ENCODE measurements at regions not wholly inside any gene's neighbourhood (a gene's known extent, or its start where the extent isn't known, plus 50 kb on each side); places are given as distances from the start of the nearest gene placed in this dataset.

DNA sequence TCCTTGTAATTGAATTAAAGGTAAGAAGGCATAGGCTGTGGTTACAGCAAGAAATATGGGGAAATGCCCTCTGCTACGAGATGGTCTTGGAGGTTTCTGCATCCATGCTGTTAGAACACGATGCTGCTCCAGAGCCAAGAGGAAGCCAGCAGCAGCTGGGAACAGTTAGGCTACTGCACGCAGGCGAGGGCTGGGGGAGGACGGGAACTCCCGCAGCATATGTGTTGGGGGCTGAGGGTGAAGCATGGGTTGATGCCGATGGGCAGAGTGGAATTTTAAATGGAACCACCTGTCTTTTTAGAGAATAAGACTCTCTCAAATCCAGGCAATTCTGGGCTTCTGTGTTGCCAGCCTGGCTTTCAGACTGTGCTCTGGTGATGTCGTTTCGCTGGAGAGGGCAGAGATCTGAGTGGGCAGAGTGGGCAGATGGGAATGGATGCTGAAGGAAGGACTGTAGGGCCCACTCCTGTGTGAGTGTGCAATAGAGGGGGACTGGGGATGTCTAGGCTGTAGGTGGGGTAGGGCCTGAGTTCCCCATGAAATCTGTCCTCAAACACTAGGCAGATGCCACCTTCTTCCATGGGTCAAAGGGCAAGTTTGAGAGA lies 417.0 kb upstream of the TPM1 start:
- POLR2A ChIA-PET (ENCODE audit: unreplicated experiment) = no interaction called here
- H3K27ac ChIP-seq = no peak overlapping the region
- no peaks in the 10 kb centered on the region for H3K79me2 ChIP-seq (ENCODE audit: low read depth)
- H3K4me3 ChIP-seq = no peak overlapping the region
- DNase-seq = no peak
- intact Hi-C loops (cut with micrococcal nuclease; ENCODE audit: unreplicated experiment) = no loop called here
- no peaks in the 10 kb centered on the region for H3F3A ChIP-seq (ENCODE audit: insufficient read depth, low read depth)
- no peaks in the 10 kb centered on the region for H3K36me3 ChIP-seq (ENCODE audit: low read depth)
- no peaks in the 10 kb centered on the region for H4K20me1 ChIP-seq (ENCODE audit: insufficient read depth)
- H2AFZ ChIP-seq = no peak overlapping the region
- TF ChIP-seq EZH2 (IDR thresholded peaks at IDR 0.05; ENCODE audit: low read depth) = no peak
- no peak for TF ChIP-seq CTCF (conservative IDR thresholded peaks at IDR 0.05)
- CTCF ChIA-PET = no interaction called here
- peaks cover 7% of the 10 kb centered on the region; the same call in 1 of the 2 replicates for H3K4me1 ChIP-seq (replicated peaks; ENCODE audit: insufficient read depth)
- H3K9me3 ChIP-seq (ENCODE audit: insufficient read depth, low read depth) = no peaks in the 10 kb centered on the region
- H3K27me3 ChIP-seq (ENCODE audit: insufficient read depth, low read depth) = no peaks in the 10 kb centered on the region
- no TSS peak for BruUV-seq (replicated peaks)
- H3K4me2 ChIP-seq = no peak overlapping the region
- H3K9me2 ChIP-seq (ENCODE audit: insufficient read depth) = no peaks in the 10 kb centered on the region

GRCh38 chr15:62626903-62627302 lies 415.6 kb upstream of the TPM1 start:
- no TSS peak for BruUV-seq (replicated peaks)
- Histone ChIP-seq H3K9me3 (ENCODE audit: insufficient read depth, low read depth) (no peaks in the 10 kb centered on the region), H3K9me2 (ENCODE audit: insufficient read depth) (no peaks in the 10 kb centered on the region), H2AFZ (no peak overlapping the region), H3K79me2 (ENCODE audit: low read depth) (no peaks in the 10 kb centered on the region), H3K4me3 (no peak overlapping the region), H3F3A (ENCODE audit: insufficient read depth, low read depth) (no peaks in the 10 kb centered on the region), H3K4me2 (no peak overlapping the region), H3K27ac (no peak overlapping the region), H3K36me3 (ENCODE audit: low read depth) (no peaks in the 10 kb centered on the region), H3K4me1 (replicated peaks; ENCODE audit: insufficient read depth) (peaks cover 7% of the 10 kb centered on the region; the same call in 1 of the 2 replicates), H3K27me3 (ENCODE audit: insufficient read depth, low read depth) (no peaks in the 10 kb centered on the region), H4K20me1 (ENCODE audit: insufficient read depth) (no peaks in the 10 kb centered on the region)
- intact Hi-C loops (cut with micrococcal nuclease; ENCODE audit: unreplicated experiment) = no loop called here
- POLR2A ChIA-PET (ENCODE audit: unreplicated experiment) = no interaction called here
- peak in 1 of 2 experiments; percentile 44 for DNase-seq
- TF ChIP-seq EZH2 (IDR thresholded peaks at IDR 0.05; ENCODE audit: low read depth) (no peak), CTCF (conservative IDR thresholded peaks at IDR 0.05) (no peak)
- CTCF ChIA-PET = no interaction called here

DNA sequence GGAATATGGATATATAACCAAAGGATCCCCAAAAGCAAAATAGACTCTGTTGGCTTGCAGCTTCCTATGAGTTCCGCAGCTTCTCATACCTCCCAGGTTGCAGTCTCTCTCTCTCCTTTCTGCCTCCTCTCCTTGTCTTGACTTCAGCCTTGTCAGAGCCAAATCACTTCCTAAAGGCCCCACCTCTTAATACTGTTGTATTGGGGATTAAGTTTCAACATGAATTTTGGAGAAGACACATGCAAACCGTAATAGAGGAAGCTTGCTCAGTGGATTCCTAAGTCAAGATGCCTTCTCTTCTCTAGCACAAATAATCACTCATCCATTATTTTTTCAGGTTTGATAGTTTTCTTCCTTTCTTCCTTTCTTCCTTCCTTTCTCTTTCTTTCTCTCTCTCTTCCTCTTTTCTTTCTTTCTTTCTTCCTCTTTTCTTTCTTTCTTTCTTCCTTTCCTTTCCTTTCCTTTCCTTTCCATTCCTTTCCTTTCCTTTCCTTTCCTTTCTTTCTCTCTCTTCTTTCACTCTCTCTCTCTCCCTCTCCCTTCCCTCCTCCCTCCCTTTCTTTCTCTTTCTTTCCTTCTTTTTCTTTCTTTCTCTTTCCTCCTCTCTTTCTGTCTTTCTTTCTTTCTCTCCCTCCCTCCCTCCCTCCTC lies 411.3 kb upstream of the TPM1 start:
- H3K79me2 ChIP-seq (ENCODE audit: low read depth) = no peaks in the 10 kb centered on the region
- no peak for DNase-seq
- H3K4me3 ChIP-seq = no peak overlapping the region
- intact Hi-C loops (cut with micrococcal nuclease; ENCODE audit: unreplicated experiment) = no loop called here
- H3K9me3 ChIP-seq (ENCODE audit: insufficient read depth, low read depth) = no peaks in the 10 kb centered on the region
- TF ChIP-seq EZH2 (IDR thresholded peaks at IDR 0.05; ENCODE audit: low read depth) (no peak), CTCF (conservative IDR thresholded peaks at IDR 0.05) (no peak)
- H3K4me1 ChIP-seq (replicated peaks; ENCODE audit: insufficient read depth) = peaks cover 7% of the 10 kb centered on the region; the same call in 1 of the 2 replicates
- no TSS peak for BruUV-seq (replicated peaks)
- H4K20me1 ChIP-seq (ENCODE audit: insufficient read depth) = no peaks in the 10 kb centered on the region
- no peak overlapping the region for H3K4me2 ChIP-seq
- no peak overlapping the region for H3K27ac ChIP-seq
- H3F3A ChIP-seq (ENCODE audit: insufficient read depth, low read depth) = no peaks in the 10 kb centered on the region
- ChIA-PET POLR2A (ENCODE audit: unreplicated experiment) (no interaction called here), CTCF (interaction anchor here (0.6 kb wide), 1 partner anchor 11 kb away, joined by 6 read pairs; no protein-coding TSS in a partner anchor)
- no peaks in the 10 kb centered on the region for H3K36me3 ChIP-seq (ENCODE audit: low read depth)
- no peak overlapping the region for H2AFZ ChIP-seq
- no peaks in the 10 kb centered on the region for H3K9me2 ChIP-seq (ENCODE audit: insufficient read depth)
- no peaks in the 10 kb centered on the region for H3K27me3 ChIP-seq (ENCODE audit: insufficient read depth, low read depth)
